ENCODE measurements at regions not wholly inside any gene's neighbourhood (a gene's known extent, or its start where the extent isn't known, plus 50 kb on each side); places are given as distances from the start of the nearest gene placed in this dataset.

DNA sequence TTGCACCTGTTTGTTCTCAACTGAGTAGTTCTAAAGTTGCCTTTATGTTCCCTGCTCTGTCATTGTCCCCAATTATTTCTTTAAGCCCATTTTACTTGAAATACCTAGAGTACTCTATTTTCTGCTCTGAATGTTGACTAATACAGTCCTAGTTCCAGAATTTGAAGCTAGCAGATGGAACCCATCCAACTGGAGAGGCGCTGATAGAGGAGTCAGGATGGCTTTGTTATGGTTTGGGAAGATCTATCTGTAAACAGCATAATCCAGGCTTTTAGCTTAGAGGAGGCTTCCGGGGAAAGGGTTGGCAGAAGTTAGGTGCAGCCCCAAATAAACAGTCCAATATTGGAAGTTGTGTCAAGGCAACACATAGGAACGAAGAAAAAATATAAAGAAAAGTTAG is 927.7 kb downstream of the TFAP2A start:
- no peak for TF ChIP-seq CTCF (IDR thresholded peaks at IDR 0.05)
- TF ChIP-seq POLR2A (IDR thresholded peaks at IDR 0.05) = no peak
